ENCODE measurements at regions not wholly inside any gene's neighbourhood (a gene's known extent, or its start where the extent isn't known, plus 50 kb on each side); places are given as distances from the start of the nearest gene placed in this dataset.

GRCh38 chr13:89812856-89813255 is 1534.6 kb upstream of the MIR17HG start:
- POLR2A ChIA-PET = no interaction called here
- H3K27ac ChIP-seq (ENCODE audit: extremely low read depth, low read depth, low read length) = no peak overlapping the region
- no peaks in the 10 kb centered on the region for H3K4me1 ChIP-seq (ENCODE audit: control insufficient read depth, insufficient read depth, low read length)
- no peaks in the 10 kb centered on the region for H3K36me3 ChIP-seq (ENCODE audit: control insufficient read depth in 2 of 2, insufficient read depth in 1 of 2, low read length in 2 of 2)
- TF ChIP-seq ZNF18 (tag by site-specific recombination; IDR thresholded peaks at IDR 0.05) (no peak), ZNF146 (tag by site-specific recombination; IDR thresholded peaks at IDR 0.05) (no peak), ZFP37 (tag by site-specific recombination; IDR thresholded peaks at IDR 0.05) (no peak), ZNF624 (tag by site-specific recombination; IDR thresholded peaks at IDR 0.05) (no peak), ZNF707 (tag by site-specific recombination; IDR thresholded peaks at IDR 0.05) (no peak), ZNF324 (tag by site-specific recombination; IDR thresholded peaks at IDR 0.05) (no peak), ZNF302 (tag by site-specific recombination; IDR thresholded peaks at IDR 0.05; ENCODE audit: low read depth) (no peak), GLI4 (tag by site-specific recombination; IDR thresholded peaks at IDR 0.05) (no peak), ZBTB44 (tag by site-specific recombination; IDR thresholded peaks at IDR 0.05) (no peak), ZNF561 (tag by site-specific recombination; IDR thresholded peaks at IDR 0.05; ENCODE audit: borderline replicate concordance) (no peak), ZNF394 (tag by site-specific recombination; IDR thresholded peaks at IDR 0.05; ENCODE audit: borderline replicate concordance) (no peak), KLF17 (tag by site-specific recombination; IDR thresholded peaks at IDR 0.05) (no peak), CTCF (tag by site-specific recombination; IDR thresholded peaks at IDR 0.05) (no peak), HOXD13 (CRISPR knock-in tag; IDR thresholded peaks at IDR 0.05; ENCODE audit: borderline replicate concordance) (no peak), ZNF529 (tag by site-specific recombination; IDR thresholded peaks at IDR 0.05; ENCODE audit: insufficient replicate concordance) (no peak), ZNF639 (tag by site-specific recombination; IDR thresholded peaks at IDR 0.05) (no peak), ZNF473 (tag by site-specific recombination; IDR thresholded peaks at IDR 0.05) (no peak), ZNF26 (tag by site-specific recombination; IDR thresholded peaks at IDR 0.05) (no peak), GFI1B (tag by site-specific recombination; IDR thresholded peaks at IDR 0.05) (no peak)
- no peaks in the 10 kb centered on the region for H3K9me3 ChIP-seq (ENCODE audit: control insufficient read depth, insufficient read depth, low read depth, low read length)
- H3K4me3 ChIP-seq (ENCODE audit: low read depth, low read length) = no peak overlapping the region
- CTCF ChIA-PET = no interaction called here

Measured in HEK293 (cell line).